Lung (tissue), 11 donors: ENCODE measurements at regions not wholly inside any gene's neighbourhood (a gene's known extent, or its start where the extent isn't known, plus 50 kb on each side); places are given as distances from the start of the nearest gene placed in this dataset.
A peak's percentile ranks its signal among the peaks of the same experiment; 100 is the strongest.

Source experiments
- ATAC-seq: fragments of 200-7000 bp; cut with Tn5 transposase; one replicate; pipeline ENCODE4 v1.9.1; 2020; ENCODE audit warnings: moderate number of reproducible peaks; ENCODE audit not compliant: insufficient read depth, low FRiP score
- DNase-seq, 3 donors: peaks; one replicate each; pipeline ENCODE4 v3.0.0-alpha.2; 2013 to 2017
- H3K27ac ChIP-seq, 2 donors: one replicate each; pipeline ENCODE4 v1.5.1; 2013; ENCODE audit warnings: mild to moderate bottlenecking in 2 of 2, moderate library complexity in 2 of 2, control low read depth in 1 of 2, inconsistent platforms in 1 of 2, low read depth in 1 of 2, low read length in 1 of 2
- H3K27me3 ChIP-seq, 3 donors: one replicate each; pipeline ENCODE4 v1.5.1; 2013; ENCODE audit warnings: low read length in 2 of 3; ENCODE audit not compliant: control insufficient read depth in 3 of 3, insufficient read depth in 3 of 3
- H3K36me3 ChIP-seq, 4 donors: one replicate each; pipeline ENCODE4 v1.5.1; 2013; ENCODE audit warnings: low read length in 4 of 4, mild to moderate bottlenecking in 1 of 4, moderate library complexity in 1 of 4; ENCODE audit not compliant: control insufficient read depth in 4 of 4, insufficient read depth in 4 of 4
- H3K4me1 ChIP-seq, 5 donors: one replicate each; pipeline ENCODE4 v1.5.1; 2013; ENCODE audit warnings: low read length in 5 of 5, mild to moderate bottlenecking in 2 of 5, moderate library complexity in 1 of 5; ENCODE audit not compliant: control insufficient read depth in 5 of 5, insufficient read depth in 5 of 5
- H3K4me3 ChIP-seq: one replicate; pipeline ENCODE4 v1.5.1; 2013; ENCODE audit warnings: mild to moderate bottlenecking, control low read depth, moderate library complexity
- H3K9ac ChIP-seq, 2 donors: one replicate each; pipeline ENCODE4 v1.5.1; 2013; ENCODE audit warnings: low read length in 2 of 2, control low read depth in 1 of 2; ENCODE audit not compliant: insufficient read depth in 1 of 2
- H3K9me3 ChIP-seq, 4 donors: one replicate each; pipeline ENCODE4 v1.5.1; 2013; ENCODE audit warnings: low read length in 3 of 4, mild to moderate bottlenecking in 1 of 4, moderate library complexity in 1 of 4; ENCODE audit not compliant: control insufficient read depth in 4 of 4, insufficient read depth in 3 of 4
- WGBS, 2 donors: extraction: QIAGEN DNeasy Blood & Tissue Kit; methylation state at CpG; one replicate each; pipeline ENCODE4 v1.1.7; 2013; 5-methylcytosine and 5-hydroxymethylcytosine counted together
- TF ChIP-seq, protein P1 (sequence below): IDR thresholded peaks from 2 replicates; pipeline ENCODE4 v1.5.1; 2012; ENCODE audit warnings: mild to moderate bottlenecking; ENCODE audit errors: control extremely low read depth, extremely low read depth
- donor health status: control.
- donor health status: control.
- donor health status: Bipolar disorder and iron deficiency.
- donor health status: healthy.
- donor health status: DM: yes; HTN: yes; CAD: no.

DNA sequence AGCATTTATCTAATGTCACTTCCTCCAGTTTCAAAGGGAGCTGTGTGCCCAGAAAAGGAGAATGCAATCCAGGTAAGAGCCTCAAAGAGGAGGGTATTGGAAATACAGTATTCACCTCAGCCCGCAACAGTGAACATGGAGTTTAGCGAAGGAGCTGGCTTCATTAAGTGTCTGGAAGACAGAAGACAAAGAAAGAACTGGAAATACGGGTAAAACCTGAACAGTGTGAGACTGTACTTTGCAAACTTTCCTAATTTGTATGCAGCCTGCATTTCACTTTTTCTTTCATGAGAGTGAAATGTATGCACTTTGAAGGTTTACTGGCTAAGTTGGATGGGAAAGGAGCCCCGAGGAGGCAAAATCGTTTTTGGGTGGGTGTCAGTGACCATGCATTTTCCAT lies 478.4 kb downstream of the HS3ST3B1 start:
- no peak for ATAC-seq
- 58 to 77% methylated on average over 5 of the region's 5 CpGs for WGBS, 2 donors
- peak in 2 of 3 donors; percentile 61 to 78 for DNase-seq
- no peaks in the 10 kb centered on the region for H3K27me3 ChIP-seq
- TF ChIP-seq, protein P1, sequence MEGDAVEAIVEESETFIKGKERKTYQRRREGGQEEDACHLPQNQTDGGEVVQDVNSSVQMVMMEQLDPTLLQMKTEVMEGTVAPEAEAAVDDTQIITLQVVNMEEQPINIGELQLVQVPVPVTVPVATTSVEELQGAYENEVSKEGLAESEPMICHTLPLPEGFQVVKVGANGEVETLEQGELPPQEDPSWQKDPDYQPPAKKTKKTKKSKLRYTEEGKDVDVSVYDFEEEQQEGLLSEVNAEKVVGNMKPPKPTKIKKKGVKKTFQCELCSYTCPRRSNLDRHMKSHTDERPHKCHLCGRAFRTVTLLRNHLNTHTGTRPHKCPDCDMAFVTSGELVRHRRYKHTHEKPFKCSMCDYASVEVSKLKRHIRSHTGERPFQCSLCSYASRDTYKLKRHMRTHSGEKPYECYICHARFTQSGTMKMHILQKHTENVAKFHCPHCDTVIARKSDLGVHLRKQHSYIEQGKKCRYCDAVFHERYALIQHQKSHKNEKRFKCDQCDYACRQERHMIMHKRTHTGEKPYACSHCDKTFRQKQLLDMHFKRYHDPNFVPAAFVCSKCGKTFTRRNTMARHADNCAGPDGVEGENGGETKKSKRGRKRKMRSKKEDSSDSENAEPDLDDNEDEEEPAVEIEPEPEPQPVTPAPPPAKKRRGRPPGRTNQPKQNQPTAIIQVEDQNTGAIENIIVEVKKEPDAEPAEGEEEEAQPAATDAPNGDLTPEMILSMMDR = no peak
- no peak overlapping the region for H3K9ac ChIP-seq
- peaks cover 0 to 3% (median 0%) of the 10 kb centered on the region in 4 donors for H3K9me3 ChIP-seq
- peaks cover 0 to 7% (median 0%) of the 10 kb centered on the region in 5 donors for H3K4me1 ChIP-seq
- H3K4me3 ChIP-seq = no peak overlapping the region
- H3K27ac ChIP-seq = no peak overlapping the region
- H3K36me3 ChIP-seq = no peaks in the 10 kb centered on the region

DNA sequence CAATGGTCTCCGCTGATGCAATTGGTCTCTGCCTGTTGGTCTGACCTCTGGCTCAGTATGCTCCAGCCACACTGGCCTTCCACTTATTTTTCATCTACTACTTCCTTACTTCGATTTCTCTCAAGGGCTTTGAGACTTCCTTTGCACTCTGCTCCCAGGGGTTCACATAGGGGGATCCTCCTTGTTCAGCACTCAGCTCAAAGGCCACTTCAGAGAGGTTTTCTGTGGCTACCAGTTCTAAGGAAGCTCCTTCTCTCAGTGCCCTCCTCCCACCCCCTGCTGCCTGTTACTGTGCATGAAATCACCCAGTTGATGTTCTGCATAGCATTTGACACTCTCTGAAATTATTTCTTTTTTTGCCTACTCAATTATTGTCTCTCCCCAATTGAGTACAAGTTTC lies 476.4 kb downstream of the HS3ST3B1 start:
- ATAC-seq = no peak

DNA sequence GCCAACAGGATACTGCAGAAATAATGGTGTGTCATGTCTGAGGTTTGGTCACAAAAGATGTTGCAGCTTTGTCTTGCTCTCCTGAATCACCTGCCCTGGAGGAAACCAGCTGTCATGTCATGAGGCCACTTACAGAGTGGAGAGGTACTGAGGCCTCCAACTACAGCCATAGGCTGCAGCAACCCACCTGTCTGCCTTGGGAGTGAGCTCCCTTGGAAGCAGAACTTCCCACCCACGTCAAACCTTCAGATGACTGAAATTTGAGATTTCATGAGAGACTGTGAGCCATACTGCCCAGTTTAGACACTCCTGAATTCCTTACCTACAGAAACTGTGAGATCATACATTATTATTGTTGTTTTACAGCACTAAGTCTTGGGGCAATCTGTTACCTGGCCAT lies 475.9 kb downstream of the HS3ST3B1 start:
- H3K9ac ChIP-seq = no peak overlapping the region
- no peak for ATAC-seq
- H3K27ac ChIP-seq = no peak overlapping the region
- peaks cover 0 to 3% (median 0%) of the 10 kb centered on the region in 4 donors for H3K9me3 ChIP-seq
- H3K36me3 ChIP-seq = no peaks in the 10 kb centered on the region
- H3K4me1 ChIP-seq = peaks cover 0 to 7% (median 0%) of the 10 kb centered on the region in 5 donors
- TF ChIP-seq, protein P1 = no peak
- WGBS, 2 donors = 57 to 100% methylated on average over 1 of the region's 1 CpG
- H3K27me3 ChIP-seq = no peaks in the 10 kb centered on the region
- no peak overlapping the region for H3K4me3 ChIP-seq
- DNase-seq = no peak

More for the DNA sequence above, 476.4 kb downstream of the HS3ST3B1 start:
- H3K27me3 ChIP-seq = no peaks in the 10 kb centered on the region
- H3K9ac ChIP-seq = no peak overlapping the region
- no peak for DNase-seq
- H3K4me1 ChIP-seq = peaks cover 0 to 7% (median 0%) of the 10 kb centered on the region in 5 donors
- H3K4me3 ChIP-seq = no peak overlapping the region
- no peak overlapping the region for H3K27ac ChIP-seq
- WGBS, 2 donors = 61 to 62% methylated on average over 2 of the region's 2 CpGs
- peaks cover 0 to 3% (median 0%) of the 10 kb centered on the region in 4 donors for H3K9me3 ChIP-seq
- H3K36me3 ChIP-seq = no peaks in the 10 kb centered on the region
- TF ChIP-seq, protein P1 = no peak

DNA sequence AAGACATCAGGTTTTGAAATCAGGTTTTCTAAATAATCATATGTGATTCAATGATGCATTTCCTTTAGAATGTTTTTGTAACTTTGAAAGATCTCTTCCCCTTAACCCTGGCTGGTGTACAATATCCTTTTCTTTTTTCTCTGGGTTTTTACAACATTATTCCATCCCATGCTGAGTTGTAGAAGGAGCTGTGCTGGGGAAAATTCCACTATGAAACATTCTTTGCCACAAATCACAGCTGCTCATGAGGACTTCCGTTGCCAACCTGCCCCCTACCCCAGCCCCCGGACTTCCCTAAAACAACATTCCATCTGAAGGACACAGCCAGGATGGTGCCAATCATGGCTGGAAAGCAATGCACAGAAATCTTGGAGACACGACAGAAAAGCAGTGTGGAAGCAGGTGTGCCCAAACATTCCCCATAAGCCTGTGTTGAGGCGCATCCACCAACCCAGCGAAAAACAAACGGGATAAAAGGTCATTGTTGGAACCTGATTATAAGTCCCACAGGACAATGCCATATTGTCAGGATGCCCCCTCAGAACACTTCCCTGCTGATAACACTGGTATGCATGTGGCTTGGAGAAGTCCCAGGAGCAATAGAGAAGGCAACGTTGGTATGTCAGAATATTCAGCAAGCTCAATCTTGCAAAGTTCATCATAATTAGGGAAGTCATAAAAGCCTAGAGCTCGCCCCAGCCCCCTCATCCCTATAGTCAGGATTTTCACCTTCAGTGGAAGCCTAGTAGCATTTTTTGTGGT lies 475.0 kb downstream of the HS3ST3B1 start:
- H3K36me3 ChIP-seq = no peaks in the 10 kb centered on the region
- WGBS, 2 donors = 40 to 44% methylated on average over 8 of the region's 8 CpGs
- H3K27me3 ChIP-seq = no peaks in the 10 kb centered on the region
- peaks cover 0 to 3% (median 0%) of the 10 kb centered on the region in 4 donors for H3K9me3 ChIP-seq
- H3K9ac ChIP-seq = no peak overlapping the region
- H3K4me3 ChIP-seq = no peak overlapping the region
- ATAC-seq (no peak), DNase-seq (no peak)
- H3K4me1 ChIP-seq = peaks cover 0 to 7% (median 0%) of the 10 kb centered on the region in 5 donors
- H3K27ac ChIP-seq = no peak overlapping the region
- TF ChIP-seq, protein P1 = no peak
